PC-3 (cell line): ENCODE measurements at regions not wholly inside any gene's neighbourhood (a gene's known extent, or its start where the extent isn't known, plus 50 kb on each side); places are given as distances from the start of the nearest gene placed in this dataset.

Experiments
- CTCF ChIP-seq: fragments of 300-600 bp; sonication (generic); conservative IDR thresholded peaks from 2 replicates; pipeline ENCODE4 v1.5.1; 2017; ENCODE audit warnings: antibody characterized with exemption, low read depth, mild to moderate bottlenecking, low read length
- EZH2phosphoT487 ChIP-seq: fragments of 300-600 bp; sonication (generic); IDR thresholded peaks from 2 replicates; pipeline ENCODE4 v1.6.1; 2018; ENCODE audit warnings: mild to moderate bottlenecking, antibody characterized with exemption, low read length, borderline replicate concordance

- TF ChIP-seq EZH2phosphoT487 (no peak), CTCF (no peak)
Observed at GRCh38 chr22:27283240-27283639, 518.3 kb downstream of the MN1 start.
